Vagina (tissue), 2 donors: ENCODE measurements at regions not wholly inside any gene's neighbourhood (a gene's known extent, or its start where the extent isn't known, plus 50 kb on each side); places are given as distances from the start of the nearest gene placed in this dataset.

Experiments used
- POLR2A ChIP-seq, 2 donors: fragments of 450-650 bp; IDR thresholded peaks; one replicate each; pipeline ENCODE4 v1.6.1; 2017; ENCODE audit warnings: antibody characterized with exemption in 2 of 2, mild to moderate bottlenecking in 2 of 2, moderate library complexity in 2 of 2
- POLR2AphosphoS5 ChIP-seq, 2 donors: sonication (generic); formaldehyde crosslinking; IDR thresholded peaks; one replicate each; pipeline ENCODE4 v1.9.0; 2017; ENCODE audit warnings: antibody characterized with exemption in 2 of 2, mild to moderate bottlenecking in 2 of 2, low read depth in 1 of 2; ENCODE audit not compliant: insufficient read depth in 1 of 2
- TF ChIP-seq, protein P1 (sequence below), 3 experiments: fragments of 450-650 bp in 2 of 3; fragments of 200-600 bp in 1 of 3; sonication (generic) in 1 of 3; IDR thresholded peaks; one replicate each; pipeline ENCODE4 v1.5.1; 2017 to 2019; ENCODE audit warnings: antibody characterized with exemption in 3 of 3, mild to moderate bottlenecking in 2 of 3, moderate library complexity in 2 of 3

GRCh38 chr1:219763321-219763720 is 150.4 kb upstream of the ZC3H11B start:
- TF ChIP-seq POLR2A (IDR thresholded peaks at IDR 0.05) (no peak), POLR2AphosphoS5 (IDR thresholded peaks at IDR 0.05; ENCODE audit: insufficient read depth in 1 of 2, low read depth in 1 of 2) (no peak)
- TF ChIP-seq, protein P1, sequence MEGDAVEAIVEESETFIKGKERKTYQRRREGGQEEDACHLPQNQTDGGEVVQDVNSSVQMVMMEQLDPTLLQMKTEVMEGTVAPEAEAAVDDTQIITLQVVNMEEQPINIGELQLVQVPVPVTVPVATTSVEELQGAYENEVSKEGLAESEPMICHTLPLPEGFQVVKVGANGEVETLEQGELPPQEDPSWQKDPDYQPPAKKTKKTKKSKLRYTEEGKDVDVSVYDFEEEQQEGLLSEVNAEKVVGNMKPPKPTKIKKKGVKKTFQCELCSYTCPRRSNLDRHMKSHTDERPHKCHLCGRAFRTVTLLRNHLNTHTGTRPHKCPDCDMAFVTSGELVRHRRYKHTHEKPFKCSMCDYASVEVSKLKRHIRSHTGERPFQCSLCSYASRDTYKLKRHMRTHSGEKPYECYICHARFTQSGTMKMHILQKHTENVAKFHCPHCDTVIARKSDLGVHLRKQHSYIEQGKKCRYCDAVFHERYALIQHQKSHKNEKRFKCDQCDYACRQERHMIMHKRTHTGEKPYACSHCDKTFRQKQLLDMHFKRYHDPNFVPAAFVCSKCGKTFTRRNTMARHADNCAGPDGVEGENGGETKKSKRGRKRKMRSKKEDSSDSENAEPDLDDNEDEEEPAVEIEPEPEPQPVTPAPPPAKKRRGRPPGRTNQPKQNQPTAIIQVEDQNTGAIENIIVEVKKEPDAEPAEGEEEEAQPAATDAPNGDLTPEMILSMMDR (IDR thresholded peaks at IDR 0.05): no peak
